SK-N-SH treated with all-trans-retinoic acid at 6 μM for 48 hours (cell line): ENCODE measurements at regions not wholly inside any gene's neighbourhood (a gene's known extent, or its start where the extent isn't known, plus 50 kb on each side); places are given as distances from the start of the nearest gene placed in this dataset.

Experiments used
- ATAC-seq: fragments of 200-7000 bp; cut with Tn5 transposase; 3 replicates; pipeline ENCODE4 v1.9.1; 2020; ENCODE audit warnings: mild to moderate bottlenecking, moderate library complexity
- ARNTL ChIP-seq: fragments of 450-650 bp; formaldehyde crosslinking; IDR thresholded peaks from 2 replicates; pipeline ENCODE4 v1.5.0; 2020; ENCODE audit warnings: low read depth, mild to moderate bottlenecking, moderate library complexity, borderline replicate concordance
- CREB5 ChIP-seq: fragments of 250-450 bp; sonication (Bioruptor Pico); IDR thresholded peaks from 2 replicates; pipeline ENCODE4 v1.5.1; 2020; ENCODE audit warnings: low read depth, mild to moderate bottlenecking, moderate library complexity
- CSDC2 ChIP-seq: fragments of 250-450 bp; sonication (Bioruptor Pico); IDR thresholded peaks from 2 replicates; pipeline ENCODE4 v1.5.0; 2020; ENCODE audit warnings: mild to moderate bottlenecking, moderate library complexity
- ESRRG ChIP-seq: fragments of 250-450 bp; sonication (Bioruptor Pico); IDR thresholded peaks from 2 replicates; pipeline ENCODE4 v1.6.1; 2021; ENCODE audit warnings: mild to moderate bottlenecking
- GLIS3 ChIP-seq: fragments of 250-450 bp; sonication (Bioruptor Pico); IDR thresholded peaks from 2 replicates; pipeline ENCODE4 v1.5.0; 2020; ENCODE audit warnings: mild to moderate bottlenecking, moderate library complexity
- PATZ1 ChIP-seq: fragments of 250-450 bp; sonication (Bioruptor Pico); IDR thresholded peaks from 2 replicates; pipeline ENCODE4 v1.8.0; 2020; ENCODE audit warnings: mild to moderate bottlenecking, moderate library complexity, borderline replicate concordance
- PPARA ChIP-seq: fragments of 250-450 bp; sonication (Bioruptor Pico); IDR thresholded peaks from 2 replicates; pipeline ENCODE4 v1.5.0; 2020; ENCODE audit warnings: mild to moderate bottlenecking, borderline replicate concordance
- RARB ChIP-seq: fragments of 250-450 bp; sonication (Bioruptor Pico); IDR thresholded peaks from 2 replicates; pipeline ENCODE4 v1.8.0; 2021; ENCODE audit warnings: mild to moderate bottlenecking, moderate library complexity
- SNAI2 ChIP-seq: fragments of 250-450 bp; sonication (Bioruptor Pico); IDR thresholded peaks from 2 replicates; pipeline ENCODE4 v1.5.0; 2020; ENCODE audit warnings: mild to moderate bottlenecking, moderate library complexity
- TCF4 ChIP-seq: fragments of 250-450 bp; sonication (Bioruptor Pico); IDR thresholded peaks from 2 replicates; pipeline ENCODE4 v1.8.0; 2021; ENCODE audit warnings: mild to moderate bottlenecking, moderate library complexity, borderline replicate concordance
- TSHZ2 ChIP-seq: fragments of 250-450 bp; sonication (Bioruptor Pico); IDR thresholded peaks from 2 replicates; pipeline ENCODE4 v1.5.0; 2020; ENCODE audit warnings: mild to moderate bottlenecking, moderate library complexity
- ZC3H10 ChIP-seq: fragments of 250-450 bp; sonication (Bioruptor Pico); IDR thresholded peaks from 2 replicates; pipeline ENCODE4 v1.5.1; 2021; ENCODE audit warnings: mild to moderate bottlenecking, moderate library complexity
- ZFP3 ChIP-seq: fragments of 250-450 bp; sonication (Bioruptor Pico); IDR thresholded peaks from 2 replicates; pipeline ENCODE4 v1.5.0; 2020; ENCODE audit warnings: mild to moderate bottlenecking, moderate library complexity
- ZFP30 ChIP-seq: fragments of 450-650 bp; formaldehyde crosslinking; IDR thresholded peaks from 2 replicates; pipeline ENCODE4 v1.5.0; 2022; ENCODE audit warnings: mild to moderate bottlenecking, moderate library complexity
- ZNF70 ChIP-seq: fragments of 450-650 bp; formaldehyde crosslinking; IDR thresholded peaks from 2 replicates; pipeline ENCODE4 v1.5.0; 2020; ENCODE audit warnings: mild to moderate bottlenecking, moderate library complexity
- ZNF8 ChIP-seq: fragments of 450-650 bp; formaldehyde crosslinking; IDR thresholded peaks from 2 replicates; pipeline ENCODE4 v1.5.0; 2020; ENCODE audit warnings: mild to moderate bottlenecking, moderate library complexity
- TF ChIP-seq, protein P1 (sequence below): fragments of 250-450 bp; sonication (Bioruptor Pico); IDR thresholded peaks from 2 replicates; pipeline ENCODE4 v1.5.1; 2021; ENCODE audit warnings: mild to moderate bottlenecking, moderate library complexity

DNA sequence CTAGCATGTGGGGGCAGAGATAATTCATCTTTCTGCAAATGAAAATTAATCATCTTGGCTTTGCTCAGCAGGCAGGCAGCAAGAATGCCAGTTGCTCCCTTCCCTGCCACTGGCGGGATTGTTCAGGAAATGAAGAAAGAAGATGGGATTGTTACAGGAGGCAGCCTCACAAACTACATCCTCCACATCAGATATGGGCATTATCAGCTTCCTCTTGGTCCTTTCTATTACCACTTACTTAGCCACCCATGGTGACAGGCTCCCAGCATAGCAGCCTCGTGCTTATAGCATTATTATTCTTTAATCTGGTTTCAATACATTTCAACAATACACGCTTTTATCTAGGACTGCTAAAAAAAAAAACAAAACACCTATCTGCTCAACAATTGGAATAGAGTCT lies 461.6 kb upstream of the ISX start:
- TF ChIP-seq PATZ1 (CRISPR knock-in tag) (no peak), ZNF8 (no peak), CSDC2 (CRISPR knock-in tag) (no peak), ARNTL (CRISPR knock-in tag) (no peak), ZC3H10 (CRISPR knock-in tag) (no peak), ZFP30 (no peak), RARB (CRISPR knock-in tag) (no peak)
- TF ChIP-seq, all 23 proteins: peak for 0
- ATAC-seq, result no peak

GRCh38 chr22:34608106-34608505 lies 457.9 kb upstream of the ISX start:
- TF ChIP-seq, protein P1, sequence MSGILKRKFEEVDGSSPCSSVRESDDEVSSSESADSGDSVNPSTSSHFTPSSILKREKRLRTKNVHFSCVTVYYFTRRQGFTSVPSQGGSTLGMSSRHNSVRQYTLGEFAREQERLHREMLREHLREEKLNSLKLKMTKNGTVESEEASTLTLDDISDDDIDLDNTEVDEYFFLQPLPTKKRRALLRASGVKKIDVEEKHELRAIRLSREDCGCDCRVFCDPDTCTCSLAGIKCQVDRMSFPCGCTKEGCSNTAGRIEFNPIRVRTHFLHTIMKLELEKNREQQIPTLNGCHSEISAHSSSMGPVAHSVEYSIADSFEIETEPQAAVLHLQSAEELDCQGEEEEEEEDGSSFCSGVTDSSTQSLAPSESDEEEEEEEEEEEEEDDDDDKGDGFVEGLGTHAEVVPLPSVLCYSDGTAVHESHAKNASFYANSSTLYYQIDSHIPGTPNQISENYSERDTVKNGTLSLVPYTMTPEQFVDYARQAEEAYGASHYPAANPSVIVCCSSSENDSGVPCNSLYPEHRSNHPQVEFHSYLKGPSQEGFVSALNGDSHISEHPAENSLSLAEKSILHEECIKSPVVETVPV (CRISPR knock-in tag), result no peak
- TF ChIP-seq SNAI2 (CRISPR knock-in tag) (no peak), CREB5 (no peak), ZFP3 (CRISPR knock-in tag) (no peak), GLIS3 (no peak), TSHZ2 (CRISPR knock-in tag) (no peak), TCF4 (no peak), RARB (CRISPR knock-in tag) (no peak), ZNF70 (no peak), PPARA (CRISPR knock-in tag) (no peak), ESRRG (no peak)
- no peak for ATAC-seq

DNA sequence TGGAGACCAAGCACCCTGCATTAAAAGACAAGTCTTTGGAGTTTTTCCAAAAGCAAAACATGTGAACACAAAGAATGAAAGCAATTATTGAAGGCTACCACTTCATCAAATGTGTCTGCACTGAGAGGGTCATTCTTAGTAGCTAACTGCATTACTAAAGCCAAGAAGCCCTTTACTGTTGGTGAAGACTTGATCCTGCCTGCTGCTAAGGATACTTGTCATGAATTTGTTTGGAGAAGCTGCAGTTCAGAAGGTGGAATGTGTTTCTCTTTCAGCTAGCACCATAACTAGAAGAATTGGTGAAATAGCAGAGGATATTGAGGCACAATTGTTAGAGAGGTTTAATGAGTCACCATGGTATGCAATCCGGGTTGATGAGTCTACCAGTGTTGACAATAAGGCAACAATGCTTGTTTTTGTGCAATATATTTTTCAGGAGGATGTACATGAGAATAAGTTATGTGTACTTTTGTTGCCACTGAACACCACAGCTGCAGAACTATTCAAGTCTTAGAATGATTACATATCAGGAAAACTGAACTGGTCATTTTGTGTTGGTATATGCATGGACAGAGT lies 457.3 kb upstream of the ISX start:
- TF ChIP-seq ARNTL (CRISPR knock-in tag) (no peak), TCF4 (no peak), CSDC2 (CRISPR knock-in tag) (no peak), ESRRG (no peak), RARB (CRISPR knock-in tag) (no peak), GLIS3 (no peak), ZNF8 (no peak), ZNF70 (no peak), CREB5 (no peak), PATZ1 (CRISPR knock-in tag) (no peak)
- TF ChIP-seq, protein P1 (CRISPR knock-in tag), result no peak
- no peak for ATAC-seq
